ENCODE measurements at regions not wholly inside any gene's neighbourhood (a gene's known extent, or its start where the extent isn't known, plus 50 kb on each side); places are given as distances from the start of the nearest gene placed in this dataset.

DNA sequence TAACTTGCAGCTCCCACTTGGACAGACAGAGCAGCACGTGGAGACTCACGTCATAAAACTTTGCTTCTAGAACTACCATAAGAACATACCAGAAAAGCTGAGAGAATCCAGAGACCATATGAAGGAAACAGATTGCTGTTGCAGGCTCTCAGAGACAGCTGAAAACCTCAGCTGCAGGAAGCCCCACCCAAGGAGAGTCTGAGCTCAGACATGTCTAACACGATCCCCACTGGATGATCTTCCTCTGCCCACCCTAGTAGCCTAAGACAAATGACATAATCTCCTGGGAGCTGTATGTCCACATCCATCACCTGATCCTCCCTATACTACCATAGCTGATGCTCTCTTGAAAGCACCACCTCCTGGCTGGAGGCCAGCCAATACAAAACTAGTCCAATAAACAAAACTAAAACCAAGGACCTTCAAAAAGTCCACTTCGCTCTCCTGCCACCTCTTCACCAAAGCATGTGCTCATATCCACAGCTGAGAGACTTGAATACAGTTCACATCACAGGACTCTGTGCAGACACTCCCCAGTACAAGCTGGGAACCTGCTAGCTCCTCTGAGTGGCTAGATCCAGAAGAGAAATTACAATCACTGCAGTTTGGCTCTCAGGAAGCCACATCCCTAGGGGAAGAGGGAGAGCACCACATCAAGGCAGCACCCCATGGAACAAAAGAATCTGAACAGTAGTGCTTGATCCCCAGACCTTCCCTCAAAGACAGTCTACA, 257.4 kb downstream of the TRIM36 start:
- H3K27ac ChIP-seq (ENCODE audit: low read depth, low read length), result no peak overlapping the region
- no peak overlapping the region for H4K8ac ChIP-seq (ENCODE audit: extremely low read depth, insufficient read depth, low read length)
- no peaks in the 10 kb centered on the region for H3K79me1 ChIP-seq (ENCODE audit: low read depth, low read length)
- H2BK5ac ChIP-seq (ENCODE audit: low read depth, low read length), result no peak overlapping the region
- no peaks in the 10 kb centered on the region for H3K36me3 ChIP-seq (ENCODE audit: control insufficient read depth in 2 of 4, insufficient read depth in 4 of 4, low read length in 3 of 4)
- H3K4me1 ChIP-seq (replicated peaks in 1 of 4; ENCODE audit: control insufficient read depth in 3 of 4, insufficient read depth in 4 of 4, low read length in 3 of 4), result no peaks in the 10 kb centered on the region
- DNase-seq (ENCODE audit: low read depth in 1 of 2, low spot score in 2 of 2), result no peak
- no peak overlapping the region for H2BK20ac ChIP-seq (ENCODE audit: low read length)
- H3K9ac ChIP-seq (replicated peaks in 1 of 4; ENCODE audit: extremely low read depth in 1 of 4, low read depth in 3 of 4, low read length in 3 of 4), result no peak overlapping the region
- no peak overlapping the region for H3K18ac ChIP-seq (ENCODE audit: extremely low read depth, low read length)
- H3K27me3 ChIP-seq (replicated peaks in 1 of 4; ENCODE audit: control insufficient read depth in 3 of 4, extremely low read depth in 1 of 4, insufficient read depth in 3 of 4, low read length in 3 of 4), result no peaks in the 10 kb centered on the region
- H3K4me3 ChIP-seq (ENCODE audit: extremely low read depth in 1 of 4, insufficient read depth in 2 of 4, low read depth in 3 of 4, low read length in 4 of 4), result no peak overlapping the region
- no peak overlapping the region for H3K23ac ChIP-seq (ENCODE audit: insufficient read length)
- POLR2A ChIA-PET (ENCODE audit: partially characterized antibody), result no interaction called here
- no peak overlapping the region for H3K4me2 ChIP-seq (ENCODE audit: insufficient read depth in 1 of 2, low read depth in 2 of 2, low read length in 2 of 2)
- CTCF ChIA-PET (ENCODE audit: partially characterized antibody), result interaction anchor here (1.0 to 1.7 kb wide), 4 partner anchors 13 to 185 kb away, joined by 3 to 5 read pairs (median 4); no protein-coding TSS in a partner anchor
- H2BK120ac ChIP-seq (replicated peaks; ENCODE audit: low read depth, low read length), result no peak overlapping the region
- no peaks in the 10 kb centered on the region for H3K79me2 ChIP-seq (ENCODE audit: control insufficient read depth in 1 of 2, insufficient read depth in 2 of 2, low read length in 2 of 2)
- H4K91ac ChIP-seq (replicated peaks; ENCODE audit: insufficient read length, low read length), result no peak overlapping the region
- H3K9me3 ChIP-seq (ENCODE audit: insufficient read depth in 2 of 2, low read depth in 1 of 2, low read length in 1 of 2), result no peaks in the 10 kb centered on the region
- no peak overlapping the region for H3K56ac ChIP-seq (replicated peaks; ENCODE audit: insufficient read length, low read depth, low read length)
- H2AFZ ChIP-seq (ENCODE audit: low read length), result no peak overlapping the region
- no peak overlapping the region for H2BK12ac ChIP-seq (ENCODE audit: low read depth, low read length)
- H4K20me1 ChIP-seq (replicated peaks in 1 of 2; ENCODE audit: control insufficient read depth in 1 of 2, insufficient read depth in 2 of 2, low read length in 2 of 2), result no peaks in the 10 kb centered on the region
- H3K23me2 ChIP-seq (ENCODE audit: low read depth, low read length), result no peaks in the 10 kb centered on the region
- H3K4ac ChIP-seq (replicated peaks; ENCODE audit: insufficient read length, low read depth, low read length), result no peak overlapping the region
- no peak for FAIRE-seq
- WGBS, 2 experiments (ENCODE audit: extremely low coverage in 1 of 2, insufficient coverage in 1 of 2, insufficient read length in 1 of 2, insufficient replicate concordance in 2 of 2, low coverage in 1 of 2, low lambda C conversion rate in 2 of 2, missing lambda C conversion rate in 1 of 2), result 97% methylated on average over 4 of the region's 4 CpGs; no CpG with 5 or more reads in 1 of the 2 experiments
- no peak overlapping the region for H2BK15ac ChIP-seq (ENCODE audit: low read length)
- H2AK5ac ChIP-seq (ENCODE audit: low read depth, low read length), result no peak overlapping the region
- no peak overlapping the region for H4K5ac ChIP-seq (ENCODE audit: insufficient read length, low read depth, low read length)
- H3K14ac ChIP-seq (ENCODE audit: insufficient read length), result no peak overlapping the region
- TF ChIP-seq SIRT6 (IDR thresholded peaks at IDR 0.05; ENCODE audit: low read length) (no peak), RNF2 (IDR thresholded peaks at IDR 0.05; ENCODE audit: borderline replicate concordance, low read depth, low read length, missing control alignments, poor library complexity, severe bottlenecking) (no peak), MAFK (IDR thresholded peaks at IDR 0.05; ENCODE audit: low read depth, low read length) (no peak), FOSL1 (IDR thresholded peaks at IDR 0.05; ENCODE audit: insufficient read depth, low read depth, low read length) (no peak), CEBPB (IDR thresholded peaks at IDR 0.05; ENCODE audit: low read depth, low read length) (no peak), KDM1A (IDR thresholded peaks at IDR 0.05; ENCODE audit: borderline replicate concordance, low read length) (no peak), SIX5 (IDR thresholded peaks at IDR 0.05; ENCODE audit: low read depth, low read length) (no peak), NANOG (IDR thresholded peaks at IDR 0.05; ENCODE audit: insufficient read depth, low read depth, low read length, poor library complexity, severe bottlenecking) (no peak), SP1 (IDR thresholded peaks at IDR 0.05; ENCODE audit: low read depth, low read length) (no peak), ZNF274 (IDR thresholded peaks at IDR 0.05; ENCODE audit: borderline replicate concordance, extremely low read depth, low read length) (no peak), BCL11A (IDR thresholded peaks at IDR 0.05; ENCODE audit: low read depth in 2 of 2, low read length in 2 of 2) (no peak), SRF (IDR thresholded peaks at IDR 0.05; ENCODE audit: low read depth, low read length) (no peak), CREB1 (IDR thresholded peaks at IDR 0.05) (no peak)
- TF ChIP-seq, protein P1, sequence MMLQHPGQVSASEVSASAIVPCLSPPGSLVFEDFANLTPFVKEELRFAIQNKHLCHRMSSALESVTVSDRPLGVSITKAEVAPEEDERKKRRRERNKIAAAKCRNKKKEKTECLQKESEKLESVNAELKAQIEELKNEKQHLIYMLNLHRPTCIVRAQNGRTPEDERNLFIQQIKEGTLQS (IDR thresholded peaks at IDR 0.05; ENCODE audit: insufficient read depth, low read depth, low read length), result no peak

Data from H1 (cell line).